ENCODE measurements at regions not wholly inside any gene's neighbourhood (a gene's known extent, or its start where the extent isn't known, plus 50 kb on each side); places are given as distances from the start of the nearest gene placed in this dataset.

GRCh38 chr5:56346044-56346710, 113.0 kb upstream of the ANKRD55 start:
- H3K9me3 ChIP-seq: no peaks in the 10 kb centered on the region
- no peak for FAIRE-seq
- ATAC-seq: no peak
- H3K27ac ChIP-seq: peak overlapping the region in 1 of 4 donors; percentile 25
- no peak overlapping the region for H3K4me3 ChIP-seq
- peaks cover 0 to 4% (median 3%) of the 10 kb centered on the region in 3 donors for H3K4me1 ChIP-seq
- intact Hi-C loops (cut with DNase I): no loop called here
- no peak for TF ChIP-seq CTCF (IDR thresholded peaks at IDR 0.05)
- no peak for DNase-seq
- no peaks in the 10 kb centered on the region for H3K27me3 ChIP-seq
- no peaks in the 10 kb centered on the region for H3K36me3 ChIP-seq
- 86 to 90% methylated on average over 5 of the region's 5 CpGs for WGBS, 2 donors

- no peak for TF ChIP-seq CTCF (IDR thresholded peaks at IDR 0.05)
- intact Hi-C loops (cut with DNase I): no loop called here
- Histone ChIP-seq H3K27me3 (no peaks in the 10 kb centered on the region), H3K27ac (no peak overlapping the region), H3K36me3 (no peaks in the 10 kb centered on the region), H3K4me1 (peaks cover 0 to 4% (median 3%) of the 10 kb centered on the region in 3 donors), H3K4me3 (no peak overlapping the region), H3K9me3 (no peaks in the 10 kb centered on the region)
- ATAC-seq (no peak), DNase-seq (no peak), FAIRE-seq (no peak)
Measured at GRCh38 chr5:56345352-56345751, 112.2 kb upstream of the ANKRD55 start.

GRCh38 chr5:56344594-56344993, 111.5 kb upstream of the ANKRD55 start:
- Histone ChIP-seq H3K27me3 (no peaks in the 10 kb centered on the region), H3K9me3 (no peaks in the 10 kb centered on the region), H3K36me3 (no peaks in the 10 kb centered on the region), H3K4me3 (no peak overlapping the region), H3K4me1 (peaks cover 0 to 3% (median 0%) of the 10 kb centered on the region in 3 donors), H3K27ac (no peak overlapping the region)
- ATAC-seq: no peak
- DNase-seq: no peak
- WGBS, 2 donors: 87% methylated on average over 1 of the region's 1 CpG
- FAIRE-seq: no peak
- intact Hi-C loops (cut with DNase I): no loop called here
- TF ChIP-seq CTCF (IDR thresholded peaks at IDR 0.05): no peak

- Histone ChIP-seq H3K27me3 (no peaks in the 10 kb centered on the region), H3K9me3 (no peaks in the 10 kb centered on the region), H3K27ac (no peak overlapping the region), H3K36me3 (no peaks in the 10 kb centered on the region), H3K4me3 (no peak overlapping the region), H3K4me1 (peaks cover 0 to 3% (median 0%) of the 10 kb centered on the region in 3 donors)
- 94 to 97% methylated on average over 2 of the region's 2 CpGs for WGBS, 2 donors
- DNase-seq (no peak), ATAC-seq (no peak), FAIRE-seq (no peak)
- intact Hi-C loops (cut with DNase I): no loop called here
- no peak for TF ChIP-seq CTCF (IDR thresholded peaks at IDR 0.05)
Measured at GRCh38 chr5:56343988-56344387, 110.9 kb upstream of the ANKRD55 start.

- Histone ChIP-seq H3K27ac (no peak overlapping the region), H3K4me1 (peaks cover 0 to 3% (median 0%) of the 10 kb centered on the region in 3 donors), H3K4me3 (no peak overlapping the region), H3K9me3 (no peaks in the 10 kb centered on the region), H3K27me3 (no peaks in the 10 kb centered on the region), H3K36me3 (no peaks in the 10 kb centered on the region)
- ATAC-seq (no peak), FAIRE-seq (no peak), DNase-seq (no peak)
- WGBS, 2 donors: 86 to 91% methylated on average over 3 of the region's 3 CpGs
- intact Hi-C loops (cut with DNase I): no loop called here
- TF ChIP-seq CTCF (IDR thresholded peaks at IDR 0.05): no peak
Measured at GRCh38 chr5:56342616-56343015, 109.5 kb upstream of the ANKRD55 start.
